ENCODE measurements at regions not wholly inside any gene's neighbourhood (a gene's known extent, or its start where the extent isn't known, plus 50 kb on each side); places are given as distances from the start of the nearest gene placed in this dataset.

- TF ChIP-seq JUN (CRISPR knock-in tag; IDR thresholded peaks at IDR 0.05) (no peak), MEIS1 (CRISPR knock-in tag; IDR thresholded peaks at IDR 0.05; ENCODE audit: borderline replicate concordance) (no peak), CREB1 (IDR thresholded peaks at IDR 0.05) (no peak), CREB1 (CRISPR knock-in tag; IDR thresholded peaks at IDR 0.05) (no peak), JUND (CRISPR knock-in tag; IDR thresholded peaks at IDR 0.05) (no peak), HOXA7 (CRISPR knock-in tag; IDR thresholded peaks at IDR 0.05) (no peak), ZNF558 (CRISPR knock-in tag; IDR thresholded peaks at IDR 0.05; ENCODE audit: borderline replicate concordance) (no peak)
Measured at GRCh38 chr5:19314840-19315239, 673.2 kb downstream of the CDH18 start.

Data from HepG2 (cell line).